ENCODE measurements at regions not wholly inside any gene's neighbourhood (a gene's known extent, or its start where the extent isn't known, plus 50 kb on each side); places are given as distances from the start of the nearest gene placed in this dataset.

GRCh38 chr4:11131491-11131890 lies 297.2 kb downstream of the HS3ST1 start:
- TF ChIP-seq RAD21 (CRISPR knock-in tag; conservative IDR thresholded peaks at IDR 0.05 in 1 of 2, IDR thresholded peaks at IDR 0.05 in 1 of 2) (no peak), BRD9 (IDR thresholded peaks at IDR 0.05; ENCODE audit: low read depth, partially characterized antibody) (no peak)
